Psoas muscle (tissue), 7 donors: ENCODE measurements at regions not wholly inside any gene's neighbourhood (a gene's known extent, or its start where the extent isn't known, plus 50 kb on each side); places are given as distances from the start of the nearest gene placed in this dataset.

Experiments used
- ATAC-seq, 4 donors: fragments of 200-7000 bp; cut with Tn5 transposase; one replicate each; pipeline ENCODE4 v1.9.1; 2020; ENCODE audit warnings: moderate library complexity in 3 of 4, mild to moderate bottlenecking in 2 of 4
- DNase-seq, 2 donors: peaks; one replicate each; pipeline ENCODE4 v3.0.0-alpha.2; 2020
- H3K27ac ChIP-seq: fragments of 200-600 bp; one replicate; pipeline ENCODE4 v1.8.0; 2022
- H3K27me3 ChIP-seq, 3 donors: fragments of 200-600 bp in 1 of 3; one replicate each; pipeline versions ENCODE4 v1.6.1 to v1.8.0; 2013 to 2022; ENCODE audit warnings: low read length in 2 of 3, mild to moderate bottlenecking in 2 of 3, moderate library complexity in 1 of 3; ENCODE audit not compliant: insufficient read depth in 3 of 3
- H3K36me3 ChIP-seq, 2 donors: fragments of 200-600 bp in 1 of 2; one replicate each; pipeline versions ENCODE4 v1.6.1 to v1.8.0; 2013 to 2022; ENCODE audit warnings: low read depth in 1 of 2, mild to moderate bottlenecking in 1 of 2, moderate library complexity in 1 of 2; ENCODE audit not compliant: insufficient read depth in 1 of 2
- H3K4me1 ChIP-seq: fragments of 200-600 bp; one replicate; pipeline ENCODE4 v1.8.0; 2022
- H3K4me3 ChIP-seq: fragments of 200-600 bp; one replicate; pipeline ENCODE4 v1.8.0; 2022; ENCODE audit warnings: mild to moderate bottlenecking
- H3K9me3 ChIP-seq: fragments of 200-600 bp; one replicate; pipeline ENCODE4 v1.8.0; 2022
- CTCF ChIP-seq: fragments of 200-600 bp; IDR thresholded peaks from one replicate; pipeline ENCODE4 v1.8.0; 2022; ENCODE audit warnings: antibody characterized with exemption
- WGBS, 3 donors: extraction: QIAGEN DNeasy Blood & Tissue Kit; methylation state at CpG; one replicate each; pipeline versions ENCODE4 v1.1.6 to v1.1.7; 2013; 5-methylcytosine and 5-hydroxymethylcytosine counted together
- intact Hi-C, 2 donors: fragments of 100-400 bp; cut with DNase I; formaldehyde crosslinking; loops; one replicate each; pipeline versions ENCODE4 v1.11.0 to v1.14.2; 2022
- donor health status: healthy with polysubstance abuse.
- donor health status: DM: no; HTN: no; CAD: no; lungs with moderate emphysema.
- donor health status: Bipolar disorder and iron deficiency.
- donor health status: healthy.
- donor health status: DM: yes; HTN: yes; CAD: no.
- donor health status: DM: no; HTN: no; CAD: no.
- donor health status: DM: yes; HTN: yes; CAD: no.

- Histone ChIP-seq H3K27ac (no peak overlapping the region), H3K27me3 (peaks cover 0 to 51% (median 5%) of the 10 kb centered on the region in 3 donors), H3K36me3 (no peaks in the 10 kb centered on the region), H3K4me3 (no peak overlapping the region), H3K9me3 (no peaks in the 10 kb centered on the region), H3K4me1 (no peaks in the 10 kb centered on the region)
- WGBS, 3 donors: 53 to 77% (median 58%) methylated on average over 2 of the region's 2 CpGs
- TF ChIP-seq CTCF: no peak
- ATAC-seq: no peak
- DNase-seq: no peak
- intact Hi-C loops: no loop called here
Measured at GRCh38 chr9:135369412-135369990, 110.1 kb upstream of the PPP1R26 start.

GRCh38 chr9:135370411-135371375 lies 108.9 kb upstream of the PPP1R26 start:
- Histone ChIP-seq H3K27me3 (peaks cover 0 to 63% (median 11%) of the 10 kb centered on the region in 3 donors), H3K4me1 (no peaks in the 10 kb centered on the region), H3K4me3 (no peak overlapping the region), H3K27ac (no peak overlapping the region), H3K36me3 (no peaks in the 10 kb centered on the region), H3K9me3 (no peaks in the 10 kb centered on the region)
- 60 to 65% (median 60%) methylated on average over 33 of the region's 33 CpGs for WGBS, 3 donors
- DNase-seq (no peak), ATAC-seq (no peak)
- intact Hi-C loops: no loop called here
- TF ChIP-seq CTCF: no peak

DNA sequence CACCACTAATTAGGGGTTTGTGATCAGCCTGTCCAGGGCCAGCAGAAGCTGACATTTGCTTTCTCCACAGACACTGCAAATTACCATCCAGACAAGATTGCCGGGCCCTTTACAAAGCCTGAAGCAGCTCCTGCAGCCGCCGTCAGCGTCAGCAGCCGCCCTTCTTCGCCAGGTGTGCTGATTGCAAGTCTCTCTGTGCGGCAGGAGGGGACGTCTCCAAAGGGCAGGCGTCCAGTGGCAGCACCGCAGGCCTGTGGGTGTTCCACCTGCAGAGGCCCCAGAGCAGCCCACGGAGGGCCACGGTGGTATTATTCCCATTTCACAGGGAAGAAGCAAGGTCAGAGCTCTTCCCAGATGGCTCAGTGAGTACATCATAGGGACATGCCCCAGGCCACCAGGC lies 108.0 kb upstream of the PPP1R26 start:
- H3K4me1 ChIP-seq: no peaks in the 10 kb centered on the region
- no peak for DNase-seq
- H3K4me3 ChIP-seq: no peak overlapping the region
- no peaks in the 10 kb centered on the region for H3K9me3 ChIP-seq
- no peak for TF ChIP-seq CTCF
- no peak overlapping the region for H3K27ac ChIP-seq
- WGBS, 3 donors: 69 to 78% (median 74%) methylated on average over 12 of the region's 12 CpGs
- intact Hi-C loops: no loop called here
- peaks cover 0 to 66% (median 14%) of the 10 kb centered on the region in 3 donors for H3K27me3 ChIP-seq
- H3K36me3 ChIP-seq: no peaks in the 10 kb centered on the region
- ATAC-seq: no peak

DNA sequence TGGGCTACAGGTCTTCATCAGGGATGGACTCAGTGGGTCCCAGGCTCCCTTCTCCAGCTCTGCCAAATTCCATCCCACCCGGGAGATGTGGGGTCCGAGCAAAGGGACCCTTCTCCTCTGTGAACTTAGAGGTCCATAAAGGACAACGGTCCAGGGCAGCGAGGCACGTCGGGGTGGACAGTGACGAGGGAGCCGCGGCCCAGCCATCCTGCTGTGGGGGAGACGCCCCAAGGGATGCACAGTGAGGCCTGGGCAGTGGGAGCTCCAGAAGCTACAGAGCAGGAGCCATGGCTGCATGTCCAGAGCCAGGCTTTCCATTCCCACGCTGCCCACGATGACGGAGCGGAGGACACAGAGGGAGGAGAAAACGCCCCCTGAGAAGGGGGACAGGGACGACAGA lies 107.5 kb upstream of the PPP1R26 start:
- Histone ChIP-seq H3K36me3 (no peaks in the 10 kb centered on the region), H3K27me3 (peaks cover 0 to 65% (median 14%) of the 10 kb centered on the region in 3 donors), H3K4me3 (no peak overlapping the region), H3K9me3 (no peaks in the 10 kb centered on the region), H3K4me1 (no peaks in the 10 kb centered on the region), H3K27ac (no peak overlapping the region)
- DNase-seq (no peak), ATAC-seq (no peak)
- no peak for TF ChIP-seq CTCF
- WGBS, 3 donors: 64 to 72% (median 70%) methylated on average over 12 to 16 of the region's 16 CpGs
- intact Hi-C loops: no loop called here
